ENCODE measurements at regions not wholly inside any gene's neighbourhood (a gene's known extent, or its start where the extent isn't known, plus 50 kb on each side); places are given as distances from the start of the nearest gene placed in this dataset.

GRCh38 chr3:80408030-80408721, 640.4 kb upstream of the ROBO1 start:
- H3K27ac ChIP-seq (ENCODE audit: low read length): no peak overlapping the region
- H3K79me2 ChIP-seq (ENCODE audit: low read length): no peaks in the 10 kb centered on the region
- no peaks in the 10 kb centered on the region for H4K20me1 ChIP-seq (ENCODE audit: insufficient read depth, low read depth, low read length)
- H3K9ac ChIP-seq (ENCODE audit: low read length): no peak overlapping the region
- no peak for DNase-seq
- no peak overlapping the region for H3K4me2 ChIP-seq (ENCODE audit: low read depth, low read length, poor library complexity, severe bottlenecking)
- no peak overlapping the region for H3K4me3 ChIP-seq (ENCODE audit: low read length)
- H3K36me3 ChIP-seq (ENCODE audit: insufficient read depth, low read length): no peaks in the 10 kb centered on the region
- H3K9me2 ChIP-seq (replicated peaks; ENCODE audit: insufficient read depth, low read length): no peaks in the 10 kb centered on the region
- H3K9me3 ChIP-seq (ENCODE audit: low read length): no peaks in the 10 kb centered on the region
- H3K27me3 ChIP-seq (ENCODE audit: low read length): no peaks in the 10 kb centered on the region
- H2AFZ ChIP-seq (ENCODE audit: low read length): no peak overlapping the region
- no peaks in the 10 kb centered on the region for H3K4me1 ChIP-seq (ENCODE audit: low read length)

DNA sequence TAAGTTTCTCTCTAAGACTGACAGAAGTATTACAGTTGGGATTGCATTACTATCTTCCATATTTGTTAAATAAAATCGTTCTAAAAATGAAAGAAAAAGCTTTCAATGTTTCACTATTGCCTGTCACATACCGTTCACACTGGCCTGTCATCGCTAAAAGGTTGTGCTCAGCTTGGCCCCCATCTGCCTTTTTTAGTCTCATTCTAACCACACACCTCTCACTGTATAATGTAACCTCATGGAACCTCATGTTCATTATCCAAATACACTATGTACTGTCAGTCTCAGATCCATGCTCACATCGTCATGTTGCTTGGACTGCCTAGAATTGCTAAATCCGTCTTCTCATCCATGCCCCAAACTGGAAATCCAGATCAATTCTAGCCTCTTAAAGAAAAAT, 637.8 kb upstream of the ROBO1 start:
- no peak overlapping the region for H3K9ac ChIP-seq (ENCODE audit: low read length)
- H3K4me1 ChIP-seq (ENCODE audit: low read length): no peaks in the 10 kb centered on the region
- no peaks in the 10 kb centered on the region for H3K9me3 ChIP-seq (ENCODE audit: low read length)
- no peak overlapping the region for H3K4me3 ChIP-seq (ENCODE audit: low read length)
- no peaks in the 10 kb centered on the region for H3K79me2 ChIP-seq (ENCODE audit: low read length)
- H3K36me3 ChIP-seq (ENCODE audit: insufficient read depth, low read length): no peaks in the 10 kb centered on the region
- no peak for DNase-seq
- no peaks in the 10 kb centered on the region for H3K9me2 ChIP-seq (replicated peaks; ENCODE audit: insufficient read depth, low read length)
- no peak overlapping the region for H3K27ac ChIP-seq (ENCODE audit: low read length)
- H3K4me2 ChIP-seq (ENCODE audit: low read depth, low read length, poor library complexity, severe bottlenecking): no peak overlapping the region
- no peaks in the 10 kb centered on the region for H4K20me1 ChIP-seq (ENCODE audit: insufficient read depth, low read depth, low read length)
- H2AFZ ChIP-seq (ENCODE audit: low read length): no peak overlapping the region
- no peaks in the 10 kb centered on the region for H3K27me3 ChIP-seq (ENCODE audit: low read length)

- no peaks in the 10 kb centered on the region for H3K4me1 ChIP-seq (ENCODE audit: low read length)
- H3K9me3 ChIP-seq (ENCODE audit: low read length): no peaks in the 10 kb centered on the region
- no peak overlapping the region for H3K9ac ChIP-seq (ENCODE audit: low read length)
- H3K79me2 ChIP-seq (ENCODE audit: low read length): no peaks in the 10 kb centered on the region
- no peak overlapping the region for H3K27ac ChIP-seq (ENCODE audit: low read length)
- no peak overlapping the region for H3K4me3 ChIP-seq (ENCODE audit: low read length)
- no peak for DNase-seq
- H3K36me3 ChIP-seq (ENCODE audit: insufficient read depth, low read length): no peaks in the 10 kb centered on the region
- H3K4me2 ChIP-seq (ENCODE audit: low read depth, low read length, poor library complexity, severe bottlenecking): no peak overlapping the region
- H3K27me3 ChIP-seq (ENCODE audit: low read length): no peaks in the 10 kb centered on the region
- no peaks in the 10 kb centered on the region for H3K9me2 ChIP-seq (replicated peaks; ENCODE audit: insufficient read depth, low read length)
- H4K20me1 ChIP-seq (ENCODE audit: insufficient read depth, low read depth, low read length): no peaks in the 10 kb centered on the region
- H2AFZ ChIP-seq (ENCODE audit: low read length): no peak overlapping the region
Observed at GRCh38 chr3:80395023-80395422, 627.2 kb upstream of the ROBO1 start.

DNA sequence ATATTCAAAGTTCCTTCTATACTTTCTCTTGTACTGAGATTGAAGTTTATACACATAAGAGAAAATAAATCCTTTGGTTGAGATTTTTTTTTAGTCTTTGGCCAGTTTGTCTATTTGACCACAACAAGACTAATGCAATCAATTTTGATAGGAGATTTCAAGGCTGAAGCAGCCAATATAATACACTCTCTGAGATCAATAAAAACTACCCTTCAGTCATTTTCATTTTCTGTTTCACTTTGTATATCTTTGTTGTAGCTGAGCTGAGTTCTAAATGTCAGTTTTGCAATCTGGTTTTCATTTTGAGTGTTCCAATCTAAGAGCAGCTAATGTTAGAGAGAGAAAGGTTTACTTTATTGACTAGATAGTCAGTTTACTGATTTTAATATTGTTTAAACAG, 623.8 kb upstream of the ROBO1 start:
- H3K4me2 ChIP-seq (ENCODE audit: low read depth, low read length, poor library complexity, severe bottlenecking): no peak overlapping the region
- DNase-seq: no peak
- H3K27me3 ChIP-seq (ENCODE audit: low read length): no peaks in the 10 kb centered on the region
- H3K9me3 ChIP-seq (ENCODE audit: low read length): no peaks in the 10 kb centered on the region
- H3K4me3 ChIP-seq (ENCODE audit: low read length): no peak overlapping the region
- no peaks in the 10 kb centered on the region for H3K4me1 ChIP-seq (ENCODE audit: low read length)
- no peaks in the 10 kb centered on the region for H3K9me2 ChIP-seq (replicated peaks; ENCODE audit: insufficient read depth, low read length)
- no peak overlapping the region for H2AFZ ChIP-seq (ENCODE audit: low read length)
- no peak overlapping the region for H3K27ac ChIP-seq (ENCODE audit: low read length)
- H3K36me3 ChIP-seq (ENCODE audit: insufficient read depth, low read length): no peaks in the 10 kb centered on the region
- no peaks in the 10 kb centered on the region for H3K79me2 ChIP-seq (ENCODE audit: low read length)
- no peaks in the 10 kb centered on the region for H4K20me1 ChIP-seq (ENCODE audit: insufficient read depth, low read depth, low read length)
- no peak overlapping the region for H3K9ac ChIP-seq (ENCODE audit: low read length)

DNA sequence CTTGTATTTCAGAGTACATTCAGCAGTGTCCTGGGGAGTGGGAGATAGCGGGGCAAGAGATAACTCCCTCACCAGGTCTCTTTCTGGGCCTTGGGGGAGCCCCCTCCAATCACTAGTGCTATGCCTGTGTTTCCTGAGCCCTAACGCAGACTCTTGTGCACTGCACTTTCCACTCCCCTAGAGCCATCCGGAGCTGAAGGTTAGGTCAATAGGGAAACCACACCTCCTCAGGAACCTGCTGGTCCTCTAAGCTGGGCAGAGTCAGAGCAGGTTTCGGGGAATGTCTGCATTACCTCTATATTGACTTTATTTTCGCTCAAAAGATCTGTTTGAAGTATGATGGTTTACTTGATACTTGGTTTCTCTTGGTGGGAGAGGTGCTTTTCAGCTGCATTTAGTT, 617.0 kb upstream of the ROBO1 start:
- H3K9me3 ChIP-seq (ENCODE audit: low read length): no peaks in the 10 kb centered on the region
- H3K4me3 ChIP-seq (ENCODE audit: low read length): no peak overlapping the region
- no peak overlapping the region for H3K9ac ChIP-seq (ENCODE audit: low read length)
- H3K9me2 ChIP-seq (replicated peaks; ENCODE audit: insufficient read depth, low read length): no peaks in the 10 kb centered on the region
- H2AFZ ChIP-seq (ENCODE audit: low read length): no peak overlapping the region
- no peaks in the 10 kb centered on the region for H3K79me2 ChIP-seq (ENCODE audit: low read length)
- H3K4me1 ChIP-seq (ENCODE audit: low read length): no peaks in the 10 kb centered on the region
- H3K27me3 ChIP-seq (ENCODE audit: low read length): no peaks in the 10 kb centered on the region
- H4K20me1 ChIP-seq (ENCODE audit: insufficient read depth, low read depth, low read length): no peaks in the 10 kb centered on the region
- DNase-seq: no peak
- H3K36me3 ChIP-seq (ENCODE audit: insufficient read depth, low read length): no peaks in the 10 kb centered on the region
- no peak overlapping the region for H3K4me2 ChIP-seq (ENCODE audit: low read depth, low read length, poor library complexity, severe bottlenecking)
- H3K27ac ChIP-seq (ENCODE audit: low read length): no peak overlapping the region

DNA sequence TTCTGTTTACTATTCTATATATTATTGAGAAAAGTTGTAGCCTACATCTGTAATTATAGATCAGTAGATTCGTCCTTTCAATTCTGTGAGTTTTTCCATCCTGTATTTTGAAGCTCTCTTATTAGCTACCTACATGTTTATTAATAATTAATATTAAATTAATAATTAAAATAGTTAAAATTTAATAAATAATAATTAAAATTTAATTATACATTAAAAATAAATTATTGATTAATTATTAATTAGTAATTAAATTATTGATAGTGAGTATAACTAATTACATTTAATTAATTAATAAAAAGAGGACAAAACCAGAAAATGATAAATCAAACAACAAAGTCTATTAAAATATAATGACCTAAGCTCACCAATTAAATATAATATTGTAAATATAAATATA, 606.6 kb upstream of the ROBO1 start:
- no peaks in the 10 kb centered on the region for H3K79me2 ChIP-seq (ENCODE audit: low read length)
- H4K20me1 ChIP-seq (ENCODE audit: insufficient read depth, low read depth, low read length): no peaks in the 10 kb centered on the region
- H2AFZ ChIP-seq (ENCODE audit: low read length): no peak overlapping the region
- no peak overlapping the region for H3K4me2 ChIP-seq (ENCODE audit: low read depth, low read length, poor library complexity, severe bottlenecking)
- H3K27me3 ChIP-seq (ENCODE audit: low read length): no peaks in the 10 kb centered on the region
- no peaks in the 10 kb centered on the region for H3K9me2 ChIP-seq (replicated peaks; ENCODE audit: insufficient read depth, low read length)
- no peak overlapping the region for H3K4me3 ChIP-seq (ENCODE audit: low read length)
- H3K9ac ChIP-seq (ENCODE audit: low read length): no peak overlapping the region
- no peak overlapping the region for H3K27ac ChIP-seq (ENCODE audit: low read length)
- H3K36me3 ChIP-seq (ENCODE audit: insufficient read depth, low read length): no peaks in the 10 kb centered on the region
- no peaks in the 10 kb centered on the region for H3K4me1 ChIP-seq (ENCODE audit: low read length)
- no peaks in the 10 kb centered on the region for H3K9me3 ChIP-seq (ENCODE audit: low read length)
- no peak for DNase-seq

DNA sequence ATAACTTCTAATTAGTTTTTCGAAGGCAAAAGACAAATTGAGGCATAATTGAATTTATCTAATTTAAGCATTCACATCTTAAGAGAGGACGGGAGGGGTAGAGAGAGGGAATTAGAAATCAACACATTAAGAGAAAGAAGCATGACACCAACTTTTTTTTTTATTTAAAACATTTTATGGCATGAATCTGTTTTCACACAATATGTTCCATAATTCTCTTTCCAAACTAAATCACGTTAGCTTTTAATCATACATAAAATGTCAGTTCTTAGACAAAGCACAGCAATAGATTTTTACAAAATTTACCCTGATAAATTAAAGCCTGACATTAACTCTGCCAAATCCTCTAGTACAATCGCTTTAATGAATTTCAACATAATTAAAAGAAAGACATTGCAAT, 600.8 kb upstream of the ROBO1 start:
- Histone ChIP-seq H3K4me2 (ENCODE audit: low read depth, low read length, poor library complexity, severe bottlenecking) (no peak overlapping the region), H3K27me3 (ENCODE audit: low read length) (no peaks in the 10 kb centered on the region), H3K79me2 (ENCODE audit: low read length) (no peaks in the 10 kb centered on the region), H3K36me3 (ENCODE audit: insufficient read depth, low read length) (no peaks in the 10 kb centered on the region), H3K4me1 (ENCODE audit: low read length) (no peaks in the 10 kb centered on the region), H3K9me3 (ENCODE audit: low read length) (no peaks in the 10 kb centered on the region), H3K9me2 (replicated peaks; ENCODE audit: insufficient read depth, low read length) (no peaks in the 10 kb centered on the region), H3K27ac (ENCODE audit: low read length) (no peak overlapping the region), H3K4me3 (ENCODE audit: low read length) (no peak overlapping the region), H2AFZ (ENCODE audit: low read length) (no peak overlapping the region), H3K9ac (ENCODE audit: low read length) (no peak overlapping the region), H4K20me1 (ENCODE audit: insufficient read depth, low read depth, low read length) (no peaks in the 10 kb centered on the region)
- no peak for DNase-seq

DNA sequence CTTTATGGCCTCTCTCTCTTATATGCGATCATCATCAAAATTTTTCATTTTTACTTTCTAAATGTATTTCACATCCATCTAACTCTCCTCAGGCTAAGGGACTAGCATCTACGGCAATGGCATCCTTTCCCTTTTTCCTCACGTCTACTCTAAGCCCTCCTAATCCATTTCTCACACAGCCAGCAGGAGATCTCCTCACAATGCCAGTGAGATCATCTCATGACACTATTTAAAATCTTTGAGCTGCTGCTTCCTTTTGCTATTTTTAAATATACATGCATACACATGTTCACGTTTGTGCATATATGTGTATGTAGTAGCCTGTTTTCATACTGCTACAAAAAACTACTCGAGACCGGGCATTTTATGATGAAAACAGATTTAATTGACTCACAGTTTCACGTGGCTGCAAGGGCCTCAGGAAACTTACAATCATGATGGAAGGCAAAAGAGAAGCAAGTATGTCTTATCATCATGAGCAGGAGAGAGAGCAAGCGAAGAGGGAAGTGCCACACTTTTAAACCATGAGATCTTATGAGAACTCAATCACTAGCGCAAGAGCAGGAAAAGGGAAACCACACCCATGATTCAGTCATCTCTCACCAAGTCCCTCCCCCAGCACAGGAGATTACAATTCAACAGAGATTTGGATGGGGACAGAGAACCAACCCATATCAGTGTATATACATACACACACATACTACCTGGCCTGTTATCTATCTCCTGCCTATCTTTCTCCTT, 599.2 kb upstream of the ROBO1 start:
- Histone ChIP-seq H3K27ac (ENCODE audit: low read length) (no peak overlapping the region), H3K9me2 (replicated peaks; ENCODE audit: insufficient read depth, low read length) (no peaks in the 10 kb centered on the region), H3K4me3 (ENCODE audit: low read length) (no peak overlapping the region), H3K27me3 (ENCODE audit: low read length) (no peaks in the 10 kb centered on the region), H3K4me1 (ENCODE audit: low read length) (no peaks in the 10 kb centered on the region), H3K4me2 (ENCODE audit: low read depth, low read length, poor library complexity, severe bottlenecking) (no peak overlapping the region), H3K79me2 (ENCODE audit: low read length) (no peaks in the 10 kb centered on the region), H3K9me3 (ENCODE audit: low read length) (no peaks in the 10 kb centered on the region), H3K36me3 (ENCODE audit: insufficient read depth, low read length) (no peaks in the 10 kb centered on the region), H3K9ac (ENCODE audit: low read length) (no peak overlapping the region), H2AFZ (ENCODE audit: low read length) (no peak overlapping the region), H4K20me1 (ENCODE audit: insufficient read depth, low read depth, low read length) (no peaks in the 10 kb centered on the region)
- DNase-seq: no peak
